Kidney epithelial cell (primary cell): ENCODE measurements at regions not wholly inside any gene's neighbourhood (a gene's known extent, or its start where the extent isn't known, plus 50 kb on each side); places are given as distances from the start of the nearest gene placed in this dataset.

Experiments
- DNase-seq: peaks from one replicate; pipeline ENCODE4 v3.0.0-alpha.2; 2010; ENCODE audit warnings: low read depth
- H3K27me3 ChIP-seq: 2 replicates; pipeline ENCODE4 v1.6.0; 2011; ENCODE audit warnings: low read length; ENCODE audit not compliant: control insufficient read depth, insufficient read depth
- H3K36me3 ChIP-seq: 2 replicates; pipeline ENCODE4 v1.5.1; 2011; ENCODE audit warnings: low read length; ENCODE audit not compliant: control insufficient read depth, insufficient read depth
- H3K4me3 ChIP-seq: 2 replicates; pipeline ENCODE4 v1.5.1; 2011; ENCODE audit warnings: low read depth, mild to moderate bottlenecking, control low read depth, low read length
- TF ChIP-seq, protein P1 (sequence below): IDR thresholded peaks from 2 replicates; pipeline ENCODE4 v1.5.1; 2011; ENCODE audit warnings: mild to moderate bottlenecking, moderate library complexity, low read length, control low read depth, inconsistent platforms; ENCODE audit not compliant: insufficient read depth, poor library complexity, severe bottlenecking

- TF ChIP-seq, protein P1, sequence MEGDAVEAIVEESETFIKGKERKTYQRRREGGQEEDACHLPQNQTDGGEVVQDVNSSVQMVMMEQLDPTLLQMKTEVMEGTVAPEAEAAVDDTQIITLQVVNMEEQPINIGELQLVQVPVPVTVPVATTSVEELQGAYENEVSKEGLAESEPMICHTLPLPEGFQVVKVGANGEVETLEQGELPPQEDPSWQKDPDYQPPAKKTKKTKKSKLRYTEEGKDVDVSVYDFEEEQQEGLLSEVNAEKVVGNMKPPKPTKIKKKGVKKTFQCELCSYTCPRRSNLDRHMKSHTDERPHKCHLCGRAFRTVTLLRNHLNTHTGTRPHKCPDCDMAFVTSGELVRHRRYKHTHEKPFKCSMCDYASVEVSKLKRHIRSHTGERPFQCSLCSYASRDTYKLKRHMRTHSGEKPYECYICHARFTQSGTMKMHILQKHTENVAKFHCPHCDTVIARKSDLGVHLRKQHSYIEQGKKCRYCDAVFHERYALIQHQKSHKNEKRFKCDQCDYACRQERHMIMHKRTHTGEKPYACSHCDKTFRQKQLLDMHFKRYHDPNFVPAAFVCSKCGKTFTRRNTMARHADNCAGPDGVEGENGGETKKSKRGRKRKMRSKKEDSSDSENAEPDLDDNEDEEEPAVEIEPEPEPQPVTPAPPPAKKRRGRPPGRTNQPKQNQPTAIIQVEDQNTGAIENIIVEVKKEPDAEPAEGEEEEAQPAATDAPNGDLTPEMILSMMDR = no peak
- Histone ChIP-seq H3K4me3 (no peak overlapping the region), H3K36me3 (no peaks in the 10 kb centered on the region), H3K27me3 (no peaks in the 10 kb centered on the region)
- no peak for DNase-seq
Measured at GRCh38 chr16:62933929-62934328, 897.7 kb upstream of the CDH8 start.

- H3K36me3 ChIP-seq = no peaks in the 10 kb centered on the region
- H3K4me3 ChIP-seq = no peak overlapping the region
- no peaks in the 10 kb centered on the region for H3K27me3 ChIP-seq
- TF ChIP-seq, protein P1 = no peak
- DNase-seq = no peak
Measured at GRCh38 chr16:62929593-62929992, 893.4 kb upstream of the CDH8 start.

GRCh38 chr16:62927122-62927521 lies 890.9 kb upstream of the CDH8 start:
- no peak overlapping the region for H3K4me3 ChIP-seq
- TF ChIP-seq, protein P1 = no peak
- no peaks in the 10 kb centered on the region for H3K27me3 ChIP-seq
- DNase-seq = no peak
- H3K36me3 ChIP-seq = no peaks in the 10 kb centered on the region

- TF ChIP-seq, protein P1 = no peak
- DNase-seq = no peak
- Histone ChIP-seq H3K27me3 (no peaks in the 10 kb centered on the region), H3K36me3 (no peaks in the 10 kb centered on the region), H3K4me3 (no peak overlapping the region)
Measured at GRCh38 chr16:62926121-62926801, 890.0 kb upstream of the CDH8 start.

DNA sequence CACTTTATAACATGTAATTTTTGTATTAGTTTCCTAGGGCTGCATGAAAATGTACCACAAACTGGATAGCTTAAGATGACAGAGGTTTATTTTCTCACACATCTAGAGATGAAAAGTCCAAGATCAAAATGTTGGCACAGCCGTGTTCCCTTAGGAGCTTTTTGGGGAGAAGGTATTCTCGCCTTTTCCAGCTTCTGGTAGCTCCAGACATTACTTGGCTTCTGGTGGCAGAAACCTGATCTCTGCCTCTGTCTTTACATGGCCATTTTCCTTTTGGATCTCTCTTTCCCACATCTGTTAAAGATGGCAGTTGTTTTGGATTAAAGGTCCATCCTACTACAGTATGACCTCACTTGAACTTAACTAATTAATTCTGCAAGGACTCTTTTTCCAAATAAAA lies 885.7 kb upstream of the CDH8 start:
- TF ChIP-seq, protein P1 = no peak
- Histone ChIP-seq H3K4me3 (no peak overlapping the region), H3K27me3 (no peaks in the 10 kb centered on the region), H3K36me3 (no peaks in the 10 kb centered on the region)
- no peak for DNase-seq

DNA sequence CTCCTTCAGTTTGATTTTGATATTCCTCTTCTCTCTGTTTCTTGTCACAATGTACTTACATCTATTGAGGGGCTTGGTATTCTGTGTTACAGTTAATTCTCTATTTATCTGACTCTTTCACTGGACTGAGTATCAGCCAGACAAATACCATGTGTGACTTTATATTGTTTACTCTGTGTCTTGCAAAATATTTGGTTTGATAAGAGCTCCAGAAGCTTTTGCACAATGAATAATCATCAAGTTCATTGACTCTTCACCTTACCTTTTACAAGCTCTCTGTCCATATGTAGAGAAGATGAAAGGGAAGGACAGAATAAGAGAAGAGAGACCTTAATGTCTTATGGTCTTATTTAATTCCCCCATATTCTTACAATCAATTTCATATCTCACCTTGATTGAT lies 877.7 kb upstream of the CDH8 start:
- Histone ChIP-seq H3K36me3 (no peaks in the 10 kb centered on the region), H3K27me3 (no peaks in the 10 kb centered on the region), H3K4me3 (no peak overlapping the region)
- TF ChIP-seq, protein P1 = no peak
- DNase-seq = no peak
